ENCODE measurements at regions not wholly inside any gene's neighbourhood (a gene's known extent, or its start where the extent isn't known, plus 50 kb on each side); places are given as distances from the start of the nearest gene placed in this dataset.
"Not testable (repeated sequence)": the region's sequence is repeated elsewhere in the genome, so short reads cannot be mapped to it uniquely, and the experiment has no call there.

GRCh38 chr2:90170978-90171377, 1479.5 kb downstream of the RPIA start:
- not testable (repeated sequence) for TF ChIP-seq CTCF (conservative IDR thresholded peaks at IDR 0.05; ENCODE audit: low read length); EZH2phosphoT487 (IDR thresholded peaks at IDR 0.05; ENCODE audit: borderline replicate concordance)
